Stimulated activated CD8-positive, alpha-beta memory T cell treated with anti-CD3 and anti-CD28 coated beads, Interleukin-4, amount 100 ng/mL, for 24 hours (primary cell): ENCODE measurements at regions not wholly inside any gene's neighbourhood (a gene's known extent, or its start where the extent isn't known, plus 50 kb on each side); places are given as distances from the start of the nearest gene placed in this dataset.

ENCODE experiments used
- DNase-seq: peaks from one replicate; pipeline ENCODE4 v3.0.0-alpha.2; 2020; ENCODE audit warnings: low read depth

DNA sequence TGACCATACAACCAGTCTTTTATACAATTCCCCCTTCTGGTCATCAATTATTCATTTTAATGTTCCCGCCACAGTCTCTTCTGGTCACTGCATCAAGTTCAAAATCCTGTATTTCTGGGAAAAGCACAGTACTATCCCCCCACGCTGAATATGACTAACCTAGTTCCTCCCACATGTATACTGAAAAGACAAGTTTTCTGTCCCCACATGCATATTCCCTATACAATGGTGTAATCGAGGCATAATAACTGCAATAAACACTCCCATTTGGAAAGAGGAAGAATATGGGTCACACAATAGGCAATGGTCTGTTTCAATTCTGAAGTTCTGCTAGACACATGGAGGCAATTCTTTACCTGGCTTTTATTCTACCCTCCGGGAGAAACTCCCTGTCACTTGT is 344.9 kb downstream of the EFNA5 start:
- no peak for DNase-seq

DNA sequence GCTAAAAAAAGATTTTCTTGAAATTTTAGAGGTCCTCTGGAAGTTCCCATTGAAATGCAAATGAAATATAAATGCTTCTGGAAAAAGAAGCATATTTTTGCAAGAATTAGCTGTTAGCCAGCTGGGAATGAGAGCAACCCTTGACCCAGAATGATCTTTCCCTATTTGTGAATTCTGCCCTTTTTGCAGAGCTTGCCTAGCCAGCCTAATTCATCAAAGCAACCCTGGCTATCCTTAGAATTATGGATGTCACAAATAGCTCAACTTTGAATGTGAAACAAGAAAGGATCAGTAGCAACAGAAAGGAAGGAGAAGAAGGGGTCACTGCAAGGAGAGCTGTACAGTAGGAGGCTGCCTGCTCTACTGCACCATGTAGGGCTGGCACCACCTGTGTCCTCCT is 345.9 kb downstream of the EFNA5 start:
- DNase-seq: no peak

DNA sequence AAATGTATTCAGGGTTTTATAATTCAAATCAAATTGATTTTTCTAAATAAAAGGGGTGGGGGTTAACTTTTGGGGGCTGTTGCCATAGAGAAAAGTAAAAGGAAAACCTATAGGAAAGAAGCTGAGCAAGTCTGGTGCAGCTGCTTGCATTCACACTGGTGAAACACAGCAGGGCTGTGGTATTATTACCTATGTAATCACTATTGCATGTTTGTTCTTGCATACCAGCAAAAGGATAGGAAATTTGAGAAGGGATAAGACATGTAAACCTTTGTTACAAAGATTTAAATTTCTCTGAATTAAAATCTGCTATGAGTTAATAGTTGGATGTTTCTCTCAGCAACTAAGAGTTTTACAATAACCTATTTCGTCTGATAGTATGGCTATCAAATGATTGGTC is 346.7 kb downstream of the EFNA5 start:
- no peak for DNase-seq

DNA sequence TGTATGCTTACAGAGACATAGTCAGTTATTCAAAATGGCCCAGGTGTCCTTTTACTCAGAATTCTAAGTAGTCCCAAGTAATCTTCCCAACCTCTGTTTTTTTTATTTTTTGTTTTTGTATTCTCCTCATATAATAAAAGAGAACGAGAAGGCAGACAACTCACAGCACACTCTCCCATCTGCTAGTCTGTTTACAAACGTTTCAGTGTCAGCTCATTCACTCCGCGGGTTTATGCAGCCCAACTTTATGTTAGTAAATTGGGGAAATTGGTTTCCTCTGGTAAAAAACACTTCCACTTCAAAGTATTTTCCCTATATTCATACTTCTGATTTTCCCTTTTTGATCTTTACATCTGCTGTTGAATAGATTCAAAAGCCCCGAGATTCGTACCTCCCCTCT is 347.2 kb downstream of the EFNA5 start:
- no peak for DNase-seq

DNA sequence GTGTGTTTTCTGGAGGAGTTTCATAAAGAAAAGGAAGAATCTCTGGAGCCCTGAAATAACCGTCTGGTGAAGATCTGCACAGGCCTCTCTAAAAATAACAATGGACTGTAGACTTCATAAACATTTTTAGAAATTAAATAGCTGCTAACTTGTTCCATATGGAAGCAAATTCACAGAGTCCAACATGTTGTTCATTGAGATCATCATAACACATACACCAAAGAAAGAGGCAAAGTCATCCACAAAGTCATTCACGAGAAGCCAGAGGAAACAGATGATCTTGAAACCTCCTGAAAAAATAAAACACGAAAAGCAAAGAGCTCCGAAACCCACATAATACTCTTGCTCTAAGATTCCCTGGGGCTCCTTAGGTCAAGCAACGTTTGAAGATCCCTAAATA is 347.8 kb downstream of the EFNA5 start:
- no peak for DNase-seq

DNA sequence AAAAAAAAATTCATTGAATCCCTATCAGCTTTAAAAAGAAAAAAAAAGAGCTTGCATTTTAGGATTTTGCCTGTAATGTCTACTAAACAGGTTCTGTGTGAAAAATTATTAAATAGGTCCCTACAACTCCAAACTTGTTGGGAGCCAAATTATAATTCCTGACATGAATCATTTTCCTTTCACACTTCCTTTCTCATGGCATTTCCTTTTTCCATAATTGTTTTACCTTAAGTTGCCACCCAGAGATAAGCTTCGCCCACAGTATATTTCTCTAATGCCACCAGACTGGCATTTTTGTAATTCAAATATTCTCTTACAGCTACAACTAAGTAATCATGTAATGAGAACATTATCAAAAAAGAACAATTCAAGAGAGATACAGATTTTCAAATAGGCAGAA is 348.8 kb downstream of the EFNA5 start:
- no peak for DNase-seq

DNA sequence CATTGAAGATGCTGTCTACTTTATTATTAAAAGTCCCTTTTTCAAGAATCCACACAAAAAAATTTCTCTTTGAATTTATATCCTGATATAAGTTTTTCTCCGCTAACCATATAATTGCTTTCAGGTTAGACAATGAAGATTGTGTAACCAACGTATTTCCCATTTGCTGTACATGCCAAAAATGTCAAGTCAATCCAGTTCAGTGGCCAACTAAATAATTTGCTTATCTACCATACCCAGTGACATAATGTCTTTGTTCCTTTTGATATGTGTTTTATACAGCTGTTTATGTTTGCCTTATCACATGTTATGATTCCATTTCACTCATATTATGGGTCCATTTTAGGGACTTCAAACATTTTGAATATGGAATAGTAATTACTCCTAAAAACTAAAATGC is 349.9 kb downstream of the EFNA5 start:
- DNase-seq: no peak

DNA sequence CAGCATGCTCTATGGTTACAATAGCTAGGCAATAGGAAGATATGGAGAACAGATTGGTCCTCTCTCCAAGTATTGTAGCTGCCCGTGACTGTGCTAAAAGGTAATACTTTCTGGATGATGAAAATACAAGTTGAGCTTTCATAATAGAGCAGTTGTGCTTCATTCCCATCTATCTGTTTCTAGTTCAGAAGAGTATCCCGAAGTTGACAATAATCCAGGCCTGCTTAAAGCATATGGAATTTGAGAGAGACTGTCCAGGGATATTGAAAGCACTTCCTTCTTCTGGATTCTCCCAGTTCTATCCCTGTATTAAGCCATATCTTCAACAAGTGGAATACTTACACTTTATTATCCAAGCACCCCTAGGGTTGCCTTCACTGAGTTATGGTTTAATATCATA is 350.4 kb downstream of the EFNA5 start:
- DNase-seq: no peak

DNA sequence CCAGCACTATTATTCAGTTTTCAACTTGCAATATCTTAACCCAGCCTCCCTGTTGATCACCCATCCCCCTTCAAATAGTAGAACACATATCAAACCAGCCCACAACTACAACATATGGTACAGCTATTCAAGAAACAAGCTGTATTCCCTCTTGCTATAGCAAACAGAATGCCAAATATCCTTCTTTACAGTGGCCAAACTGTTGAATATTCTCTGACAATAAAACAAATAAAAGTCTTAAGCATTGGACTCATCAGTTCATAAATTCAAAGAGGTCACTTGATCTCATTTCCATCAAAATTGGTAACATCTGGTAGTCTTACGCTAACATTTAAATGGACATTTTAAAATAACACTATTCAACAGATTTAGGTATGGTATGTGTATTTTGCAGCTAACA is 350.8 kb downstream of the EFNA5 start:
- DNase-seq: no peak

DNA sequence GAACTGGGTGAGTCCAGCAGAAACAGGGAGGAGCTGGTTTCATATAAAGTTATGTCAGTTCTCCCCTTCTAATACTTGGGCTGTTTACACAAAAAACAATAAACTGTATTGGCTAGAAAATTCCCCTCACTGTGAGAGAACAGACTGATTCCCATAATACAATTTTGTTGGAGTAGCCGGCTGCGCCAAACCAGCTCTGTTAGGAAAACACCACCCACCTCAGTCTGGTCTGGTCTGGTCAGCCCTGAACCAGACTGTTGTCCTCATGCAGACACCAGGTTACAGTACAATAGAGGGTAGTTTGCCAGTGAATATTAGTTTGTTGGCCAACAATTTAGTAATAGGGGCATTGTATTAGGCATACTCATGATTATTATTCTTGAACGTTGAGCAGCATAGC is 356.4 kb downstream of the EFNA5 start:
- DNase-seq: no peak

DNA sequence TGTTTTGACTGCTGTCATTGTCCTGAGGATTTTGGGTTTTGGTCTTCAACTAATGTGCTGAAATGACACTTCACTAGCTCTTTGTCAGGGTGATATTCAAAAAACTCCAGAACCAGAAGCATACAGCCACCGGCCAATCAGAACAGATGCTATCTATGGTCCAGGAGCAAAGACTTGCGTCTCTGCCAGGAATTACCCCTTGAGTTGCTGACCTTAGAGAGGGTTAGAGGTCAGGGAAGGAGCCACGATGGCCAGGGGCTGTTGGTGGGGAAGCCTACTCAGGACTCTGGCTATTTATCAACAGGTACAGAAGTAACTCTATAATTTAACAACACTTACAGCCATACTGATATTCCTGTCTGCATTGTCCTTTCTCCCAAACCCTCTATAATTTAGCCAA is 356.8 kb downstream of the EFNA5 start:
- DNase-seq: no peak

DNA sequence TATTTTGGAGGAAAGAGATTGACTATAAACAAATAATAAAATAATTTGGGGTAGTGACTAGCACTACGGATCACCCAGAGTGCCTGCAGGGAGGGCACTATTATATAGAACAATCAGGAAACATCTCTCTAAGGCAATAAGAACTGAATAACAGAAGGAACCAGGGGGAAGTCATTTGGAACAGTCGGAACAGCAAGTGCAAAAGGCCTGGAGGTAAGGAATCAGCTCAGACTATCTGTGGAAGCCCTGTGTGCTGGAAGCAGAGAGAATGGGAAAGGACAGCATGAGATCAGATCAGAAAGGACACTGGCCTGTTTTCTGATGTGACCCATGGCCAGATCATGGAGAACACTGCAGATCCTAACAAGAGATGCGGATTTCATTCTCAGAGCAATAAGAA is 357.6 kb downstream of the EFNA5 start:
- no peak for DNase-seq

DNA sequence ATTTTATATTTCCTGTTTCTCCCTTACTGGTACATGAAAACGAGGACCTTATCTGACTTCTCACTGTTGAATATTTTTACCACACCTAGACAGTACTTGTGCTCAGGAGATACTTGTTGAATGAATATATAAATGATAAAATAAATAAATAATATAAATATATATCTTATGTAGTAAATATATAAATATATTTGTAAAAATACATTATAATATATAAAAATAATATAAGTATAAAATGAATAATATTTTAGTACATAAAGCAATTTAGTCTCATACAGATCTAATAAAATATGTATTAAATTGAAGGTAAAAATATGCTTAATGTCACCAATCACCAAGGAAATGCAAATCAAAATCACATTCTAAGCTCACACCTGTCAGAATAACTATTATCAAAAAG is 360.6 kb downstream of the EFNA5 start:
- DNase-seq: no peak

DNA sequence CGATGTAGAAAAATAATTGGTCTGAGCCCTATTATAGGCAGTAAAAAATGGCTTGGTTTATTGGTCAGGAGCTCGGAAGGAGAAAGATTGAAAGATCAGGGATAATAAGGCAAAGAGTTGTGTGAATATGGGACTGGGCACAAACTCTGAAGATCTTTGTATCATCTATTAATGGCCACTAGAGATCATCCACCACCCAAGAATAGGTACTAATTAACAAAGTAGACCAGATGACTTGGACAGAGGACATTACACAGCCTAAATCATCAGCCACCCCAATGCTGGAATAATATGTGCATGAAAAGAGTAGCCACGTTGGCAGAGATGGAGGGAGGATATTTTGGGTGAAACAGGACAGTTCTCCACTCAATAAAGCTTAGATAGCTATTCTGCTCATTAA is 364.1 kb downstream of the EFNA5 start:
- no peak for DNase-seq

DNA sequence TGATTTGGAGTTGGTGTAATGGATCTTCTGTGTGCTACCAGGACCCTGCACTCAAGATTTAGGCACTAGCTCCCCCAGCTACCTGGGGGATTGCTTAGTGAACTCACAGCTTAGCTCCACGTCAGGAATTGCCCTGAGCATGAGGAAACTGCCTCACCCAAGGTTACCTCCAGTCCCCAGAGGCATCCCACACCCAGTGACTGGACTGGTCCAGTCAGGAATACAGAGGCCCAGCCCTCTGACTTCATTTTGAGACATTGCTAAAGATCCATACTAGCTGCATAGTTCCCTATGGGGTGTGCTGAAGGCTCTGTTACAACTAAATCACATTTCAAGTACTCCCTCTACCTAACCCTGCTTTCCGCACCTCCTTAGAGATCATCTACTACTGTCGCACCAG is 364.7 kb downstream of the EFNA5 start:
- no peak for DNase-seq

DNA sequence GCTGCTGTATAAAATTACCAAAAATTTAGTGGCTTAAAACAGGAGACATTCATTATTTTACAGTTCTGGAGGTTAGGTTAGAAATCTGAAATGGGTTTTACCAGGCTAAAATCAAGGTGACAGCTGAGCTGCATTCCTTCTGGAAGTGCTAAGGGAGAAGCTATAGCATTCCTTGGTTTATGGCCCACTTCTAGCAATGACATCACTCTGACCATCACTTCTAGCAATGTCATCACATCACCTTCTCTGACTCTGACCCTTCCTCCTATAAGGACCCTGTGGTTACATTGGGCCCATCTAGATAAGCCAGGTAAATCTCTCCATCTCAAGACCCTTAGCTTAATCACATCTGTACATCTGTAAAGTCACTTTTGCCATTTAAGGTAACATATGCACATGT is 366.1 kb downstream of the EFNA5 start:
- DNase-seq: no peak

DNA sequence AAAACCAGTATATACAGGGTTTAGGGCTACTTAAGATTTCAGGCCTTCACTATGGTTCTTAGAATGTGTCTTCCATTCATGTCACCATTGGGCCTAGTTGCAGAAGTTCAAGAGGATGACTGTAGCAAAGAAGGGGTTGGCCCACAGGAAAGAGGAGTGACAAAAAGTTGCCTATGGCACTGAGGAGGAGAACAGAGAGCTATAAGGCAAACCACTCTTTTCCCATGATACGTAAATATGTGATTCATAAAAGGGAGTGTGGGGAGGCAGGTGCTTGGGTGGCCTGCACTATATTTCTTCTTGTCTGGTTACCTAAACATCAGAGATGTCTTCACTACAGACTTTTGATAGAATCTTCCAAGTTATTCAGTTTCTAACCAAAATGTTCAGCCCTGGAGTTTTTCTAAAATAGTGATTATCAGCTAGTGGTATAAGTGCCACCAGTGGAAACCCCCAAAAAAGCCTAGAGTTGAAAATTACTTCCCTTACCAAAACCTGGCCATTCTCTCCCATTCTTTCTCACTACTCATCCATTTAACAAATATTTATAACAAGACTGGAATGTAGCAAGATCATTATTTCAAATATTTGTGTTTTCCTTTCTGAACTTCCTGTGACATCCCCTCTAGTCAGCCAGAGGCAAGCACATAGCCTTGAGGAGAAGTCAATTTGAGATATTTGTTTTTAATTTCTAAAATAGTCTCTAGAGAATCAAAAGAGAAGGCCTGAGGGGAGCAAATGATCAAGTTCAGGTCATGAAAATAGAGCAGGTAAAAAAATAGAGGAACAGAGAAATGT is 367.4 kb downstream of the EFNA5 start:
- DNase-seq: no peak

DNA sequence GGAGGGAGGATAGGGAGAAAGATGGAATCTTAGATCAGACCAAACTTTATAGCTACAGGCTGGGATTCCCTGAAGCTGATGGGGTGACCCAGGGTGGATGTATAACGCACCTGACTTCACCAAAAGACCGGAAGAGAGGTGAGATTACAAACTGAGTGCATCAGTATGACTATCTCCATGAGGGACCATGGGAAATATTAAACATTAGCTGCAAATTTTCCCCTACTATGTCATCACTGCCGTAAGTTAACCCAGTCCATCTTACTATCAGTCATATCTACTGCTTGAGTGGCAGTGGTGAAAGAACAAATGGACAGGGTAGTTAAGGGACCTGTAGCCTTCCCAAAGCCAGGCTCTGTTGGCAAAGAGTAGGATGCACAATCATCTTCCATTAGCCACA is 368.3 kb downstream of the EFNA5 start:
- no peak for DNase-seq

DNA sequence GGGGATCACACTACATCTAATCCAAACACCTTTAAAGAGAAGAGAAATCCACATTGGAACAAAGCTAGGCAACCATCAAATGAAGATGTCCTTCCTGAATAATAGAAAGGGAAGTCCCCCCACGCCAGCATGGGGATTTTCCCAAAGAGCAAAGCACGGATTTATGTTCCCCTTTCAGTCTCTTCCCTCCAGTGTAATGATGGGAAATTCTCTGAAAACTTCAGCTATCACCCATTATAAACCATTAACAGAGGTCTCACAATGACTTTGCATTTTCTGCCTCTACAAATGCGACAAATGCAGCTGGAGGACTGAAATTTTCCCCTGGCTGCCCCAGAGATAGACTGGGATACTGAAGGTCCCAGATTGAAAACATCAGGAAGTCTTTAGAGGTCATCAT is 368.7 kb downstream of the EFNA5 start:
- DNase-seq: no peak

DNA sequence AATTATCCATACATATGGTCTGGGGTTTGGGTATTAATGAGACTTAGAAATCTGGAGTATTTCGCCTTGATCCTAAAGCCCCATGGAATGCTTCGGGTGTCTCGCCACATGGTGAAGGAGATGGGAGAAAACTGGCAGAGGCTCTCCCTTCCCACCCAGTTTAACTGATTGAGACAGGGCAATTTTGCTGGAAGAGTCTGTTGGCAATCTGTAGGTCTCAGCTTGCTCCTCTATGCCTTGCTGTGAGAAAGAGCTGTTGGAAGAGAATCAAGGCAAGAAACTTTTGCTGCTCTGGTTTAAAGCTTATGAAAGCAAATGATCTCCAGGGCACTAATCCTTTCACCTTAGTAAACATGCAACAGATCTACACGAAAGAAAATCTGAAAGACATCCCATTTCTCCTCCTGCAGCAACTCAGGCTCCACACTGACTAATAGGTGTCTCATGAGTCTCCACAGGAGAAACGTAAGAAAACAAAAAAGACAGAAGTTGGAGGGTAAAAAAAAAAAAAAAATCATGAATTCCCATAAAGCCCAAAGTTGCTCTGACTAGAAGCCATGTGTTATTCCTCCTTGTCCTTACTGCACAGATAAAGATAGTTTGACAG is 369.9 kb downstream of the EFNA5 start:
- DNase-seq: no peak

DNA sequence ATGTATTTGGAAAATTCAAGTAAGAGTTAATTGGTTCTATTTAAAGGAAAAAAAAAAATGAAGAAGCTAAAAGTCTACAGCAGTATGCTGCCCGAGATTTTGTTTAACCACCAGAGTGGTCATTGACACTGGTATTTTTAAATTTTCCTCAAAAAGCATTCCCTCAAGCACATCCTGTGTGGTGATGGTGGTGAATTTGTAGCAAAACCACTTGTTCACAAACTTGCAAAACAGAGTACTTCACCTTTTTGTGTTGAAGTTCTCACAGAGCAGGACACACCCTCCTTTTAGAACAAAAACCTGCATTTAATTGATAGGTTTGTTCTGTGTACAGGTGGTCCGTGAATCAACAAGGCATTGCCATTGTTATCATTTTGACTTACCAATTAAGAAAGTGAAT is 374.2 kb downstream of the EFNA5 start:
- no peak for DNase-seq

DNA sequence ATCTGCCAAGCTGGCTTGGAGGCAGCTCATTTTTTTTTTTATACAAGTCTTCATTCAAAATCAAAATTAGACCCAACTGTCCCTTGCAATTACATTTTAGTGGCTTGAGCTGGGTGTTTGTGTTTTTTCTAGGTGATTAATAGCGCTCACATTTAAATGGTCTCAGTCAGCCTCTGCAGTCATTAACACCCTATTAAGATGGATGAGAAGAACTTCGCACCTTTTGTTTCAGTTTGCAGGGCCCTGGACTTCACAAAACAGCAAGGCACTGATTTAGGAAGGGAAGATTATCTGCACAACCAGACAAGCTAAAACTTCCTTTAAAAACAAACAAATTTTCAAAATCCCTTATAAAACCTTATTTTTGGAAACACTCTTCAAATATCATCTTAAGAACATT is 374.8 kb downstream of the EFNA5 start:
- DNase-seq: no peak

DNA sequence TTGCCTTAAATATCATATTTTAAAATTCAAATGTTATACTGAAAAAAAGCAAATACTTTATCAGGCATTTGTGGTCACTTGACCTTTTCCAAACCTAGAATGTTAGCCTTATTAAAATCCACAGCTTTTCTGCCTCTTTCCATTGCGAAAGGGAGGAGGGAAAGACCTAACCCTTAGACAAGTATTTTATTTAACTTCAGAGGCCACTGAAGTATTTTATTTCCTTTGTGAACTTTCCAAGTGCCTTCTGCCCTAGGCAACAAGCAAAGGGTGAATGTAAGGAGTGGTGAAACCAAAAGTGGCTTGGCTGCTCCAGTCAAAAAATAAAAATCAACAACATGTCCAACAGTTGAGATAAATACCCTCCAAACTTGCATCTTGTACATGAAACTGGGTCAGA is 376.1 kb downstream of the EFNA5 start:
- no peak for DNase-seq

DNA sequence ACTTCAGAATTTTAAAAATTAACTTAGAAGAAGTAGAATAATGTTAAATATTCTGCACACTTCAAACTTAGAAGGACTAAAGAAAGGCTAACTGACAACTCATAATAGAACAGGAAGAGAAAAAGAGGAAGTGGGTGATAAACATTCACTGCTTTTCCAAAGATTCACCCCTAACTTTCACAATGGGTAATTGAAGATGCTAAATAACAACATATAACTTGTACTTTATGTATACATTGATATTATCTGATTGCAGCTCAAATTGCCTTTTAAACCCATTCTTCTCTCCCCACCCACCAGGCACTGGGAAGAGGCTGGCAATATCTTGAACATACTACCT is 376.6 kb downstream of the EFNA5 start:
- no peak for DNase-seq
